ENCODE measurements at regions not wholly inside any gene's neighbourhood (a gene's known extent, or its start where the extent isn't known, plus 50 kb on each side); places are given as distances from the start of the nearest gene placed in this dataset.

GRCh38 chr9:13979941-13980318 is 334.0 kb downstream of the NFIB start:
- TF ChIP-seq REST (IDR thresholded peaks at IDR 0.05; ENCODE audit: insufficient read depth in 1 of 2, low read depth in 2 of 2, low read length in 1 of 2) (no peak), CTCF (IDR thresholded peaks at IDR 0.05) (no peak)
